Sigmoid colon (tissue), 6 donors: ENCODE measurements at regions not wholly inside any gene's neighbourhood (a gene's known extent, or its start where the extent isn't known, plus 50 kb on each side); places are given as distances from the start of the nearest gene placed in this dataset.

Source experiments
- DNase-seq: peaks from one replicate; pipeline ENCODE4 v3.0.0-alpha.2; 2019
- H3K27ac ChIP-seq, 4 donors: fragments of 200-600 bp; sonication (generic); one replicate each; pipeline ENCODE4 v1.5.1; 2016 to 2019; ENCODE audit warnings: mild to moderate bottlenecking in 1 of 4
- H3K27me3 ChIP-seq, 3 donors: fragments of 200-600 bp; sonication (generic); one replicate each; pipeline ENCODE4 v1.5.1; 2019; ENCODE audit warnings: mild to moderate bottlenecking in 1 of 3
- H3K36me3 ChIP-seq, 4 donors: fragments of 200-600 bp; sonication (generic); one replicate each; pipeline ENCODE4 v1.5.1; 2016 to 2019
- H3K4me1 ChIP-seq, 4 donors: fragments of 200-600 bp; sonication (generic); one replicate each; pipeline ENCODE4 v1.5.1; 2017 to 2019
- H3K4me3 ChIP-seq, 4 donors: fragments of 200-600 bp; sonication (generic); one replicate each; pipeline ENCODE4 v1.5.1; 2017 to 2019; ENCODE audit warnings: mild to moderate bottlenecking in 2 of 4, moderate library complexity in 1 of 4
- H3K9me3 ChIP-seq, 4 donors: fragments of 200-600 bp in 3 of 4; sonication (generic) in 3 of 4; one replicate each; pipeline versions ENCODE4 v1.5.1 to v1.6.1; 2013 to 2019
- CTCF ChIP-seq, 4 experiments: fragments of 450-650 bp in 3 of 4; fragments of 200-600 bp in 1 of 4; IDR thresholded peaks; one replicate each; pipeline ENCODE4 v1.5.1; 2016 to 2019; ENCODE audit warnings: antibody characterized with exemption in 4 of 4, mild to moderate bottlenecking in 3 of 4, moderate library complexity in 2 of 4
- EP300 ChIP-seq, 4 donors: sonication (generic); formaldehyde crosslinking; IDR thresholded peaks; one replicate each; pipeline ENCODE4 v1.6.1; 2017; ENCODE audit warnings: antibody characterized with exemption in 4 of 4
- POLR2A ChIP-seq, 2 donors: fragments of 450-650 bp; IDR thresholded peaks; one replicate each; pipeline ENCODE4 v1.6.1; 2016; ENCODE audit warnings: antibody characterized with exemption in 2 of 2, mild to moderate bottlenecking in 2 of 2, moderate library complexity in 2 of 2
- POLR2AphosphoS5 ChIP-seq, 4 donors: sonication (generic); formaldehyde crosslinking; IDR thresholded peaks; one replicate each; pipeline ENCODE4 v1.6.1; 2017; ENCODE audit warnings: antibody characterized with exemption in 4 of 4
- WGBS, 2 donors: extraction: QIAGEN DNeasy Blood & Tissue Kit; methylation state at CpG; one replicate each; pipeline ENCODE4 v1.1.7; 2013; 5-methylcytosine and 5-hydroxymethylcytosine counted together
- intact Hi-C: fragments of 100-400 bp; cut with DNase I; formaldehyde crosslinking; loops from one replicate; pipeline ENCODE4 v1.15.1; 2023
- donor health status: healthy with polysubstance abuse.
- donor health status: healthy.

DNA sequence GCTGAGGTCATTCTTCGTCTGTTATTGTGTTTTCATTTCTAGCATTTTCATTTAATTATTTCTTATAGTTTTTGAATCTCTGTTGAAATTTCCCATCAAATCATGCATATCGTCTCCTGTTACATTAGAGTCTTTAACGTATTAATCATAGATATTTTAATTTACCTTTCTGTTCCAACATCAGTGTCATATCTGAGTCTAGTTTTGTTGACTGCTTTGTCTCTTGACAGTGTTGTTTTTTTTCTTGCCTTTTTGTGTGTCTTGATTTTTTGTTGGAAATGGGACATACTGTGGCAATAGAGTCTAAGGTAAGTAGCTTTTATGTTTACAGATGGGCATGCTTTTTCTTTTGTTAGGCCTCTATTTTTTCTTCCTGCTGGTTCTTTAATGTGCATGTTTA lies 286.8 kb upstream of the THRB start:
- WGBS, 2 donors = 94 to 96% methylated on average over 3 of the region's 3 CpGs
- intact Hi-C loops = no loop called here

DNA sequence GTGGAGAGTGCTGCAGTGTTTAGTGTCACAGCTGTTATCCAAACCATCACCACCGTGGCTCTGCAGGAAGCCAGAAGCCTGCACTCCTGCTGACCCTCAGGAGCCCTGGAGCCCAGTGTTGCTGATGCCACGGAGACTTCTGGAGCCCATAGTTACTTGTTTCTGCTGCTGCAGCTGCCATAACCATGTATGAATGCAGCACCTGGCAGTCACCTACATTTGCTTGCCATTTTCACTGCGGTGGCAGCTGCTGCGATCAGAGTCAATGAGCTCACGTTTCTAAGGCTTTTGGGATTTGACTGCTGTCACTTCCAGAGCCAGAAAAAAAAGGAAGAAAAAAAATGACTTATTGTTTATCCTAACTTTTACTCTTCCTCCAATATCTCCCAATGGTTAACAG lies 299.2 kb upstream of the THRB start:
- Histone ChIP-seq H3K36me3 (no peaks in the 10 kb centered on the region), H3K4me3 (no peak overlapping the region), H3K9me3 (no peaks in the 10 kb centered on the region), H3K27me3 (no peaks in the 10 kb centered on the region), H3K4me1 (no peaks in the 10 kb centered on the region), H3K27ac (no peak overlapping the region)
- intact Hi-C loops = no loop called here
- no peak for DNase-seq
- TF ChIP-seq CTCF (IDR thresholded peaks at IDR 0.05) (no peak), POLR2AphosphoS5 (IDR thresholded peaks at IDR 0.05) (no peak), POLR2A (IDR thresholded peaks at IDR 0.05) (no peak), EP300 (IDR thresholded peaks at IDR 0.05) (no peak)
- 63 to 70% methylated on average over 5 of the region's 5 CpGs for WGBS, 2 donors

More for the DNA sequence above, 286.8 kb upstream of the THRB start:
- no peak for DNase-seq
- Histone ChIP-seq H3K36me3 (no peaks in the 10 kb centered on the region), H3K4me1 (no peaks in the 10 kb centered on the region), H3K9me3 (peaks cover 0 to 8% (median 2%) of the 10 kb centered on the region in 4 donors), H3K27ac (no peak overlapping the region), H3K4me3 (no peak overlapping the region), H3K27me3 (no peaks in the 10 kb centered on the region)
- no peak for TF ChIP-seq POLR2A (IDR thresholded peaks at IDR 0.05)
- no peak for TF ChIP-seq POLR2AphosphoS5 (IDR thresholded peaks at IDR 0.05)
- TF ChIP-seq CTCF (IDR thresholded peaks at IDR 0.05) = no peak
- TF ChIP-seq EP300 (IDR thresholded peaks at IDR 0.05) = no peak

DNA sequence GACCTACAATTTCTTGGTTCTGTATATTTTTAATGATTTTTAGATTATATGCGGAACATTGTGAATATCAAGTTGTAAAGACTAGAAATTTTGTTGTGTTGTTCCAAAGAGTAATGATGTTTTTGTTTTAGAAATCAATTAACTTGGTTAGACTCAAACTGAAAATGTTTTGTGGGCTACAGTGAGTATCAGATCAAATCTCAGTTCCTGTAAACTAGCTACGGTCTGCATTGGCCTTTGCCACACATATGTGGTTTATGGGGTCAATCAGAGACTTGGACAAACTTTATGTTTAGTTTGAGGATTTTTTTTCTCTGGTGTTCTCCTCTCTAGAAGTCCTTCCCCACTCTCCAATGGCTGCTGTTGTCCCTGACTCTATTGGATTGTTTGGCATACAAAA lies 308.0 kb upstream of the THRB start:
- Histone ChIP-seq H3K9me3 (no peaks in the 10 kb centered on the region), H3K36me3 (no peaks in the 10 kb centered on the region), H3K27me3 (no peaks in the 10 kb centered on the region), H3K4me1 (no peaks in the 10 kb centered on the region), H3K4me3 (no peak overlapping the region), H3K27ac (no peak overlapping the region)
- TF ChIP-seq POLR2A (IDR thresholded peaks at IDR 0.05) (no peak), CTCF (IDR thresholded peaks at IDR 0.05) (no peak), POLR2AphosphoS5 (IDR thresholded peaks at IDR 0.05) (no peak), EP300 (IDR thresholded peaks at IDR 0.05) (no peak)
- 54 to 69% methylated on average over 2 of the region's 2 CpGs for WGBS, 2 donors
- DNase-seq = no peak
- intact Hi-C loops = no loop called here

GRCh38 chr3:24804095-24804494 lies 309.4 kb upstream of the THRB start:
- 91 to 98% methylated on average over 1 of the region's 1 CpG for WGBS, 2 donors
- H3K4me3 ChIP-seq = no peak overlapping the region
- no peaks in the 10 kb centered on the region for H3K9me3 ChIP-seq
- H3K36me3 ChIP-seq = no peaks in the 10 kb centered on the region
- no peak overlapping the region for H3K27ac ChIP-seq
- no peak for TF ChIP-seq POLR2A (IDR thresholded peaks at IDR 0.05)
- TF ChIP-seq CTCF (IDR thresholded peaks at IDR 0.05) = no peak
- TF ChIP-seq EP300 (IDR thresholded peaks at IDR 0.05) = no peak
- TF ChIP-seq POLR2AphosphoS5 (IDR thresholded peaks at IDR 0.05) = no peak
- no peaks in the 10 kb centered on the region for H3K27me3 ChIP-seq
- intact Hi-C loops = no loop called here
- no peaks in the 10 kb centered on the region for H3K4me1 ChIP-seq
- DNase-seq = no peak

DNA sequence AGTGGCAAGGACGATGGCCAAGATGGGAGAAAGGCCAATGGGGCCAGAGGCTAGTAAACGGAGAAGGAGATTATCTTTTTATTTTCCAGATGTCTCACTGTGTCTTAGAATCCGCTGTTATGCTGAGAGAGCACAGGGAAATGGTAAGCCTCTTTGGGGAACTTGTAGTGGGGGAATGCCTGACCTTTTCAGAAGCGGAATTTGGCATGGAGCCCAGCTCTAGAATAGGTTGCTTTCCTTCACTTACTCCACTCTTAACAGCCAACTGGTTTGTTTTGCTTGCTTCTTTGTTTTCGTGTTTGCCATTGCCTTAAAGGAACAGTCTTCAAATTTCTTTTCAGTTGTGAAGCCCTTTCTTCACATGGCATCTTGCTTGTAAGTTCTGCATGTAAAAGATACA lies 316.2 kb upstream of the THRB start:
- H3K36me3 ChIP-seq = no peaks in the 10 kb centered on the region
- intact Hi-C loops = no loop called here
- no peaks in the 10 kb centered on the region for H3K27me3 ChIP-seq
- TF ChIP-seq POLR2A (IDR thresholded peaks at IDR 0.05) (no peak), POLR2AphosphoS5 (IDR thresholded peaks at IDR 0.05) (no peak)
- no peak overlapping the region for H3K27ac ChIP-seq
- no peak overlapping the region for H3K4me3 ChIP-seq
- whole genome bisulfite sequencing, 2 donors = 48 to 62% methylated on average over 5 of the region's 5 CpGs
- H3K9me3 ChIP-seq = no peaks in the 10 kb centered on the region
- DNase-seq = no peak
- H3K4me1 ChIP-seq = no peaks in the 10 kb centered on the region
